ENCODE measurements at regions not wholly inside any gene's neighbourhood (a gene's known extent, or its start where the extent isn't known, plus 50 kb on each side); places are given as distances from the start of the nearest gene placed in this dataset.

DNA sequence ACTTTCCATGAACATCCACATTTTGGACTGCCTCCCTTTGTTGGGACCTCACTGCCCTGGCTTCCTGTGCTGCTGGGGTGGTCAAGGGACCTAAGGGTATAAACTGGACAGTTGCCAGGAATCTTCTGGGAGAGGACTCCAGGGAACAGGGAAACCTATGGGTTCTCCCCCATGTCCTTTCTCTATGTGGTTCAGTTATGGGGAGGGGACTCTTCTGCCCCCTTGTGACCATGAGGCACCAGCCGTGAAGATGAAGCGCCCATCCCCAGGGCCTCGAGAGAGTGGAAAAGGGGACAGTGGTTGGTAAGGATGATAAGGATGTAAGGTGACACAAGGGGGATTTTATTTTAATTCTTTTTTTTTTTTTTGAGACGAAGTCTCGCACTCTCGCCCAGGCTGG, 177.0 kb upstream of the TMEM132C start:
- 91% methylated on average over 4 of the region's 6 CpGs; no CpG with 5 or more reads in 1 of the 2 experiments for WGBS, 2 experiments (ENCODE audit: extremely low coverage in 1 of 2, insufficient coverage in 1 of 2, insufficient read length in 1 of 2, insufficient replicate concordance in 2 of 2, low coverage in 1 of 2, low lambda C conversion rate in 2 of 2, missing lambda C conversion rate in 1 of 2)
- H3K56ac ChIP-seq (replicated peaks; ENCODE audit: insufficient read length, low read depth, low read length): no peak overlapping the region
- no peak overlapping the region for H3K27ac ChIP-seq (ENCODE audit: low read depth, low read length)
- H3K36me3 ChIP-seq (ENCODE audit: control insufficient read depth in 2 of 4, insufficient read depth in 4 of 4, low read length in 3 of 4): no peaks in the 10 kb centered on the region
- H2BK20ac ChIP-seq (ENCODE audit: low read length): no peak overlapping the region
- peaks cover 0 to 4% (median under 1%) of the 10 kb centered on the region in 4 experiments; a peak in 4 of 7 replicates for H3K4me1 ChIP-seq (replicated peaks in 1 of 4; ENCODE audit: control insufficient read depth in 3 of 4, insufficient read depth in 4 of 4, low read length in 3 of 4)
- H3K4me3 ChIP-seq (ENCODE audit: extremely low read depth in 1 of 4, insufficient read depth in 2 of 4, low read depth in 3 of 4, low read length in 4 of 4): no peak overlapping the region
- H2BK12ac ChIP-seq (ENCODE audit: low read depth, low read length): no peak overlapping the region
- H4K20me1 ChIP-seq (replicated peaks in 1 of 2; ENCODE audit: control insufficient read depth in 1 of 2, insufficient read depth in 2 of 2, low read length in 2 of 2): no peaks in the 10 kb centered on the region
- ChIA-PET CTCF (ENCODE audit: partially characterized antibody) (interaction anchor here (0.7 to 0.8 kb wide), 2 partner anchors 98 to 131 kb away, joined by 3 read pairs; no protein-coding TSS in a partner anchor), POLR2A (ENCODE audit: partially characterized antibody) (no interaction called here)
- no peaks in the 10 kb centered on the region for H3K79me2 ChIP-seq (ENCODE audit: control insufficient read depth in 1 of 2, insufficient read depth in 2 of 2, low read length in 2 of 2)
- H3K4me2 ChIP-seq (ENCODE audit: insufficient read depth in 1 of 2, low read depth in 2 of 2, low read length in 2 of 2): no peak overlapping the region
- DNase-seq (ENCODE audit: low read depth in 1 of 2, low spot score in 2 of 2): no peak
- H3K9ac ChIP-seq (replicated peaks in 1 of 4; ENCODE audit: extremely low read depth in 1 of 4, low read depth in 3 of 4, low read length in 3 of 4): no peak overlapping the region
- no peak overlapping the region for H4K8ac ChIP-seq (ENCODE audit: extremely low read depth, insufficient read depth, low read length)
- no peak overlapping the region for H2BK15ac ChIP-seq (ENCODE audit: low read length)
- H3K23ac ChIP-seq (ENCODE audit: insufficient read length): no peak overlapping the region
- H3K14ac ChIP-seq (ENCODE audit: insufficient read length): no peak overlapping the region
- H3K23me2 ChIP-seq (ENCODE audit: low read depth, low read length): no peaks in the 10 kb centered on the region
- H3K79me1 ChIP-seq (ENCODE audit: low read depth, low read length): no peaks in the 10 kb centered on the region; the same call in 1 of the 2 replicates
- no peak overlapping the region for H3K4ac ChIP-seq (replicated peaks; ENCODE audit: insufficient read length, low read depth, low read length)
- H2AFZ ChIP-seq (ENCODE audit: low read length): no peak overlapping the region
- no peaks in the 10 kb centered on the region for H3K27me3 ChIP-seq (replicated peaks in 1 of 4; ENCODE audit: control insufficient read depth in 3 of 4, extremely low read depth in 1 of 4, insufficient read depth in 3 of 4, low read length in 3 of 4)
- H2BK5ac ChIP-seq (ENCODE audit: low read depth, low read length): no peak overlapping the region
- H2AK5ac ChIP-seq (ENCODE audit: low read depth, low read length): no peak overlapping the region
- no peak overlapping the region for H4K5ac ChIP-seq (ENCODE audit: insufficient read length, low read depth, low read length)
- no peak overlapping the region for H2BK120ac ChIP-seq (replicated peaks; ENCODE audit: low read depth, low read length)
- H3K9me3 ChIP-seq (ENCODE audit: insufficient read depth in 2 of 2, low read depth in 1 of 2, low read length in 1 of 2): no peaks in the 10 kb centered on the region
- no peak overlapping the region for H4K91ac ChIP-seq (replicated peaks; ENCODE audit: insufficient read length, low read length)
- no peak overlapping the region for H3K18ac ChIP-seq (ENCODE audit: extremely low read depth, low read length)
- no peak for FAIRE-seq
- TF ChIP-seq EZH2 (IDR thresholded peaks at IDR 0.05; ENCODE audit: low read depth, low read length, severe bottlenecking): no peak
- TF ChIP-seq, protein P1, sequence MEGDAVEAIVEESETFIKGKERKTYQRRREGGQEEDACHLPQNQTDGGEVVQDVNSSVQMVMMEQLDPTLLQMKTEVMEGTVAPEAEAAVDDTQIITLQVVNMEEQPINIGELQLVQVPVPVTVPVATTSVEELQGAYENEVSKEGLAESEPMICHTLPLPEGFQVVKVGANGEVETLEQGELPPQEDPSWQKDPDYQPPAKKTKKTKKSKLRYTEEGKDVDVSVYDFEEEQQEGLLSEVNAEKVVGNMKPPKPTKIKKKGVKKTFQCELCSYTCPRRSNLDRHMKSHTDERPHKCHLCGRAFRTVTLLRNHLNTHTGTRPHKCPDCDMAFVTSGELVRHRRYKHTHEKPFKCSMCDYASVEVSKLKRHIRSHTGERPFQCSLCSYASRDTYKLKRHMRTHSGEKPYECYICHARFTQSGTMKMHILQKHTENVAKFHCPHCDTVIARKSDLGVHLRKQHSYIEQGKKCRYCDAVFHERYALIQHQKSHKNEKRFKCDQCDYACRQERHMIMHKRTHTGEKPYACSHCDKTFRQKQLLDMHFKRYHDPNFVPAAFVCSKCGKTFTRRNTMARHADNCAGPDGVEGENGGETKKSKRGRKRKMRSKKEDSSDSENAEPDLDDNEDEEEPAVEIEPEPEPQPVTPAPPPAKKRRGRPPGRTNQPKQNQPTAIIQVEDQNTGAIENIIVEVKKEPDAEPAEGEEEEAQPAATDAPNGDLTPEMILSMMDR (IDR thresholded peaks at IDR 0.05; ENCODE audit: control extremely low read depth in 1 of 3, insufficient read depth in 1 of 3, low read depth in 1 of 3, low read length in 3 of 3): peak in 2 of 3 experiments; percentile 19 to 22; a peak in 2 of 4 replicates
